22Rv1 (cell line): ENCODE measurements at regions not wholly inside any gene's neighbourhood (a gene's known extent, or its start where the extent isn't known, plus 50 kb on each side); places are given as distances from the start of the nearest gene placed in this dataset.

Experiments
- ZFX ChIP-seq: fragments of 450-650 bp; IDR thresholded peaks from 2 replicates; pipeline ENCODE4 v1.6.1; 2017; ENCODE audit warnings: antibody characterized with exemption, borderline replicate concordance
- TF ChIP-seq, protein P1 (sequence below): fragments of 450-650 bp; IDR thresholded peaks from 2 replicates; pipeline ENCODE4 v1.5.1; 2017; ENCODE audit warnings: mild to moderate bottlenecking

DNA sequence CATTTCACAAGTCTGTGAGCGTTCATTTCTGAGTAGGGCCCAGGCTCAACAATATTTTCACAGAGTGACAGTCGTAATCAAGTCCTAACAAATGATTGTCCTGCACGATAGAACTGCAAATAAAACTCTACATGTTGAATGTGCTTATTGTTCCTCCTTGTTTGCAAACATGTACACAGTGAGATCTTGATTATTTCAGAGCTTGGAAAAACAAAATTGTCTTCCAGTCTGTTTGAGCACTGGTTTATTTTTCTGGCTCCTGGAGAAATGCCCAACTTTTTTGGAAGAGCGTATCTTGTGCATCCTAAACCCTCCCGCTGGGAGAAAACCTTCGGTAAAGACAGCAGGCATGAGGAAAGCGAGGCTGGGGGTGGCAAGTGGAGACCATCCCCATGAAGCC, 91.1 kb downstream of the TEX36 start:
- TF ChIP-seq ZFX: no peak
- TF ChIP-seq, protein P1, sequence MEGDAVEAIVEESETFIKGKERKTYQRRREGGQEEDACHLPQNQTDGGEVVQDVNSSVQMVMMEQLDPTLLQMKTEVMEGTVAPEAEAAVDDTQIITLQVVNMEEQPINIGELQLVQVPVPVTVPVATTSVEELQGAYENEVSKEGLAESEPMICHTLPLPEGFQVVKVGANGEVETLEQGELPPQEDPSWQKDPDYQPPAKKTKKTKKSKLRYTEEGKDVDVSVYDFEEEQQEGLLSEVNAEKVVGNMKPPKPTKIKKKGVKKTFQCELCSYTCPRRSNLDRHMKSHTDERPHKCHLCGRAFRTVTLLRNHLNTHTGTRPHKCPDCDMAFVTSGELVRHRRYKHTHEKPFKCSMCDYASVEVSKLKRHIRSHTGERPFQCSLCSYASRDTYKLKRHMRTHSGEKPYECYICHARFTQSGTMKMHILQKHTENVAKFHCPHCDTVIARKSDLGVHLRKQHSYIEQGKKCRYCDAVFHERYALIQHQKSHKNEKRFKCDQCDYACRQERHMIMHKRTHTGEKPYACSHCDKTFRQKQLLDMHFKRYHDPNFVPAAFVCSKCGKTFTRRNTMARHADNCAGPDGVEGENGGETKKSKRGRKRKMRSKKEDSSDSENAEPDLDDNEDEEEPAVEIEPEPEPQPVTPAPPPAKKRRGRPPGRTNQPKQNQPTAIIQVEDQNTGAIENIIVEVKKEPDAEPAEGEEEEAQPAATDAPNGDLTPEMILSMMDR: no peak
